T-helper 2 cell treated with Interferon-gamma antibody and Interleukin-4, amounts not matched to agents 100 ng/mL and 5 ng/mL, for 36 hours (primary cell): ENCODE measurements at regions not wholly inside any gene's neighbourhood (a gene's known extent, or its start where the extent isn't known, plus 50 kb on each side); places are given as distances from the start of the nearest gene placed in this dataset.
"Not testable (repeated sequence)": the region's sequence is repeated elsewhere in the genome, so short reads cannot be mapped to it uniquely, and the experiment has no call there.

Source experiments
- intact Hi-C: fragments of 100-400 bp; cut with micrococcal nuclease; formaldehyde crosslinking; loops from one replicate; pipeline ENCODE4 v1.15.1; 2023

- intact Hi-C loops, result no loop called here
Measured at GRCh38 chr5:87034557-87034956, 233.1 kb upstream of the RASA1 start.

GRCh38 chr5:87042554-87042953 is 225.1 kb upstream of the RASA1 start:
- intact Hi-C loops, result no loop called here

GRCh38 chr5:87048156-87048555 is 219.5 kb upstream of the RASA1 start:
- intact Hi-C loops, result no loop called here

- intact Hi-C loops, result not testable (repeated sequence)
Measured at GRCh38 chr5:87049012-87049411, 218.7 kb upstream of the RASA1 start.

- intact Hi-C loops, result no loop called here
Measured at GRCh38 chr5:87051502-87052113, 216.1 kb upstream of the RASA1 start.

- intact Hi-C loops, result no loop called here
Measured at GRCh38 chr5:87053146-87053545, 214.5 kb upstream of the RASA1 start.

- intact Hi-C loops, result no loop called here
Measured at GRCh38 chr5:87054821-87055220, 212.9 kb upstream of the RASA1 start.

- intact Hi-C loops, result loop anchor here (10.0 kb wide), 1 partner anchor 146 kb away; no protein-coding TSS in a partner anchor
Measured at GRCh38 chr5:87061046-87061445, 206.6 kb upstream of the RASA1 start.

GRCh38 chr5:87069311-87069710 is 198.4 kb upstream of the RASA1 start:
- intact Hi-C loops, result loop anchor here (10.0 kb wide), 1 partner anchor 155 kb away; no protein-coding TSS in a partner anchor

- intact Hi-C loops, result loop anchor here (1.0 to 10.0 kb wide), 2 partner anchors 155 to 330 kb away; no protein-coding TSS in a partner anchor
Measured at GRCh38 chr5:87069974-87070608, 197.6 kb upstream of the RASA1 start.

GRCh38 chr5:87074072-87074471 is 193.6 kb upstream of the RASA1 start:
- intact Hi-C loops, result no loop called here

- intact Hi-C loops, result loop anchor here (5.0 kb wide), 3 partner anchors 192 to 337 kb away; partner anchors contain the start of genes CCNH and RASA1
Measured at GRCh38 chr5:87074934-87075541, 192.6 kb upstream of the RASA1 start.

- intact Hi-C loops, result loop anchor here (5.0 kb wide), 3 partner anchors 191 to 336 kb away; partner anchors contain the start of genes CCNH and RASA1
Measured at GRCh38 chr5:87076411-87076810, 191.3 kb upstream of the RASA1 start.

- intact Hi-C loops, result loop anchor here (5.0 kb wide), 3 partner anchors 190 to 335 kb away; partner anchors contain the start of genes CCNH and RASA1
Measured at GRCh38 chr5:87076931-87077330, 190.8 kb upstream of the RASA1 start.

- intact Hi-C loops, result loop anchor here (5.0 kb wide), 3 partner anchors 188 to 333 kb away; partner anchors contain the start of genes CCNH and RASA1
Measured at GRCh38 chr5:87079219-87079618, 188.5 kb upstream of the RASA1 start.

GRCh38 chr5:87081016-87081415 is 186.7 kb upstream of the RASA1 start:
- intact Hi-C loops, result loop anchor here (1.0 to 5.0 kb wide), 3 partner anchors 40 to 201 kb away; no protein-coding TSS in a partner anchor

GRCh38 chr5:87081511-87082372 is 185.9 kb upstream of the RASA1 start:
- intact Hi-C loops, result loop anchor here (1.0 to 5.0 kb wide), 3 partner anchors 40 to 201 kb away; no protein-coding TSS in a partner anchor

- intact Hi-C loops, result no loop called here
Measured at GRCh38 chr5:87094347-87094746, 173.3 kb upstream of the RASA1 start.

GRCh38 chr5:87094833-87095232 is 172.8 kb upstream of the RASA1 start:
- intact Hi-C loops, result no loop called here

GRCh38 chr5:87095787-87096186 is 171.9 kb upstream of the RASA1 start:
- intact Hi-C loops, result no loop called here

GRCh38 chr5:87097664-87098063 is 170.0 kb upstream of the RASA1 start:
- intact Hi-C loops, result no loop called here
